ENCODE measurements at regions not wholly inside any gene's neighbourhood (a gene's known extent, or its start where the extent isn't known, plus 50 kb on each side); places are given as distances from the start of the nearest gene placed in this dataset.

GRCh38 chr5:158178535-158178934 is 319.6 kb upstream of the CLINT1 start:
- no peak for DNase-seq

GRCh38 chr5:158177146-158177545 is 318.2 kb upstream of the CLINT1 start:
- DNase-seq = no peak

GRCh38 chr5:158175934-158176481 is 317.1 kb upstream of the CLINT1 start:
- no peak for DNase-seq

- peak; percentile 28 for DNase-seq
Measured at GRCh38 chr5:158174918-158175851, 316.2 kb upstream of the CLINT1 start.

GRCh38 chr5:158174026-158174425 is 315.1 kb upstream of the CLINT1 start:
- no peak for DNase-seq

- DNase-seq = no peak
Measured at GRCh38 chr5:158172005-158172404, 313.1 kb upstream of the CLINT1 start.

GRCh38 chr5:158170534-158170933 is 311.6 kb upstream of the CLINT1 start:
- no peak for DNase-seq

GRCh38 chr5:158170060-158170459 is 311.1 kb upstream of the CLINT1 start:
- no peak for DNase-seq

GRCh38 chr5:158166424-158166823 is 307.5 kb upstream of the CLINT1 start:
- DNase-seq = no peak

- DNase-seq = no peak
Measured at GRCh38 chr5:158165647-158166046, 306.7 kb upstream of the CLINT1 start.

- DNase-seq = no peak
Measured at GRCh38 chr5:158164296-158165047, 305.5 kb upstream of the CLINT1 start.

- no peak for DNase-seq
Measured at GRCh38 chr5:158163451-158164295, 304.7 kb upstream of the CLINT1 start.

- no peak for DNase-seq
Measured at GRCh38 chr5:158162479-158163034, 303.6 kb upstream of the CLINT1 start.

GRCh38 chr5:158162026-158162425 is 303.1 kb upstream of the CLINT1 start:
- no peak for DNase-seq

GRCh38 chr5:158159621-158160020 is 300.7 kb upstream of the CLINT1 start:
- no peak for DNase-seq

- DNase-seq = no peak
Measured at GRCh38 chr5:158155811-158156505, 297.0 kb upstream of the CLINT1 start.

- DNase-seq = no peak
Measured at GRCh38 chr5:158155067-158155466, 296.1 kb upstream of the CLINT1 start.

- DNase-seq = peak; percentile 52
Measured at GRCh38 chr5:158154226-158155005, 295.5 kb upstream of the CLINT1 start.

- no peak for DNase-seq
Measured at GRCh38 chr5:158153508-158153907, 294.6 kb upstream of the CLINT1 start.

- DNase-seq = no peak
Measured at GRCh38 chr5:158152136-158152535, 293.2 kb upstream of the CLINT1 start.

- DNase-seq = no peak
Measured at GRCh38 chr5:158147227-158147626, 288.3 kb upstream of the CLINT1 start.

Measured in NCI-H226 (cell line).